ENCODE measurements at regions not wholly inside any gene's neighbourhood (a gene's known extent, or its start where the extent isn't known, plus 50 kb on each side); places are given as distances from the start of the nearest gene placed in this dataset.

GRCh38 chr15:39183164-39183881, 397.6 kb upstream of the THBS1 start:
- ATAC-seq (no peak), DNase-seq (no peak)

DNA sequence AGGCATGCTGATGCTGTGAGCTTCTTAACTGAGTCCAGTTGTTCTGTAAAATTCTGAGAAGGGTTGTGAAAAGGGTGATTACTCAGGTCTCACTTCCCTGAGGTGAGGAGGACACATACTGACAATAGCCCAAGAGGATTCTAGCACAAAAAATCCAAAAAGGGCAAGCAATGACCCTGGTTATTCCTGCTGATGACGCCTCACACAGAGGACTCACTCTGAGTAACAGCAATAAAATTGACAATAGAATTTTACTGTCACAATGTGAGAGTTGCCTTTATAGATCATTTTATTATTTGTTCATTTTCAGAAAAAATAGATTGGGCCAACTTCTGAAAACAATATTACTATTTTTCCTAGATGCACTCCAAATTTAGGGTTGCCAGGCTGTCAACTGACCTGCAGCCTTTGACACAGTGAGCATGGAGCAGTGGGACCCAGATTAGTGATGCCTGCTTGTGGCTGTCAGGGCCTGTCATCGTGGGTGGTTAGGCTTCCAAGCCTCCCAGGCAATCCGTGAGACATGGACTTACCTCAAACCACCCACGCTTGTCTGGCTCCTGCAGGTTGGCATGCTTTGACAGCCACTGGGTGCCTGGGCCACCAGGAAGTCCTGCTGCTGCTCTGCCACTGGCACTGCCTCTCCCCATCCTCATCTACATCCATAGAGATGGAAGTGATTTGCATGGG, 396.0 kb upstream of the THBS1 start:
- DNase-seq (no peak), ATAC-seq (no peak)

DNA sequence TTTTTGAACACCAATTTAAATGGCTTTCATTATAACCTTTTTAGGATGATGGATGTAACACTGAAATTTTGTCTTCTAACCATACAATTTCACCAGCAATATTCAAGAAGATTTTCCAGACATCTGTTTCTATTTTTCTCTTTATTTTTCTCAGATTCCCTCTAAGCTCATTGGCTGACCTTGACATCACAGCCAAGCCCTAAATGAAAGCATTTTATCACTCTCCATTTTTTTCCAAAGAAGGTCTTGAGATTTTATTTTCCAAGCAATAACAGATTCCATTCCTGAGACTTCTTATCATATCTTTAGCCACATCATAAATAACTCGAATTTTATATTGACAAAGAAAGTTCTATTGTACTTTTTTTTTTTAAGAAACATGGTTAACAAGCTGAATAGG, 392.6 kb upstream of the THBS1 start:
- no peak for DNase-seq

GRCh38 chr15:39188930-39189329, 391.9 kb upstream of the THBS1 start:
- ATAC-seq = no peak
- no peak for DNase-seq

More for the DNA sequence above, 392.6 kb upstream of the THBS1 start:
- ATAC-seq = no peak

DNA sequence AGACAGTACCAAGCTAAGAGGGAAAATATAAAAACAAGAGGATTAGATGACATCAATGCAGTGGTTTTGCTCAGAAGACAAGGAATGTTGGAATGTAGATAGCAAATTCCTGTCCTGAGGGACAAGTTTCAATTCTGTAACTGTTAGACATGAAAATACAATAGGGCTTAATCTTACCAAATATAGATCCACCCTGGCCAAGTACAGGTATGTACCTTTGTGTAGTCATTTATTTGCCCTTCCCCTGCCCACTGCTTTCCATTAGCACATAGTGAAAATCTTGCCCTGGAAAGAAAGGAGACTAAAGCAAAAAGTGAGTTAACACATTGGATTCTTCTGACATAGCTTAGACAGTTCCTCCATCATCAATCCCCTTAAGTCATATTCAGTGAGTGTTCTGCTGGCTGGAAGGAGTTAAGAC, 389.0 kb upstream of the THBS1 start:
- DNase-seq (no peak), ATAC-seq (no peak)

DNA sequence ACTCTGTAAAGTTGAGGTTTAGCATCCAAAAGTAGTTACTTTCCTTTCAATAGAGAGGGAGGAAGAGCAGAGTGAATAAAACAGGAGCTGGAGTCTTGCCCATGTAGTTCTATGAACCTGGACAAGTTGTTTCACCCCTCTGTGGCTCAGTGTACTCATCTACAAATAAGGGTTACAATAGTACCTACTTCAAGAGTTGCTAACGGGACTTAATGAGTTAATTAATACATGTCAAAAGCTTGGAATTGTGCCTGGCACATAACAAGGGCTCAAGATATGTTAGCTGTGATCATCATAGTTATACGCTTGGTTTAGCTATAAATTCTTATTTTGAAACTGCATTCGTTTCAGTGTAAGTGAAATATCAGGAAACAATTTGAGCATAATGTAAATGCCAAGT, 388.5 kb upstream of the THBS1 start:
- ATAC-seq = no peak
- DNase-seq = no peak

DNA sequence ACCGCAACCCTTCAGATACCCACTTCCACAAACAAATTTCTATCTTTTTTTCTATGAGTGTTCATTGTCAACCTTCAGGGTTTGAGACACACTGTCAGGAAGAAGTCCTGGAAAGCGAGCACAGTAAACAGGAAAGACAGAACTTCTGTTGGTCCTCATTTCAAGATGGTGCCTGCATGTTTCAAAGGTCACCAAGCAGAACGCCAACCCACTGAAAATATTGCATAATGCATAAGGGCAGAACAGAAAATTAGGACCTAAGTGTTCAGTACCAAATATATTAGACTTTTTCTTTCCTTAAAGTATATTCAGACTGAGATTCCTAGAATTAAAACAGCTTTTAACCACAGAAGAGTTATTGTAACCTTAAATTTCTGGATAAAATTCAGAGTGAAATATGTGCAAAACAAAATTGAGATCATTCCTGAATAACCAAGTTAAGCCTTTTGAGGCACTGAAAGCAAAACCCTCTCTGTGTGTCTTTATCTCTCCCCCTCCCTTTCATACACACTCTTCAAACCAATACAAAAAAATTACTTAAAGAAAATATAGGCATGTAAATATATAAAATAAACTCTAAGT, 387.8 kb upstream of the THBS1 start:
- DNase-seq = no peak

GRCh38 chr15:39193611-39194010, 387.3 kb upstream of the THBS1 start:
- DNase-seq (no peak), ATAC-seq (no peak)

More for the DNA sequence above, 387.8 kb upstream of the THBS1 start:
- ATAC-seq = no peak

GRCh38 chr15:39194106-39194830, 386.6 kb upstream of the THBS1 start:
- DNase-seq = no peak
- no peak for ATAC-seq

DNA sequence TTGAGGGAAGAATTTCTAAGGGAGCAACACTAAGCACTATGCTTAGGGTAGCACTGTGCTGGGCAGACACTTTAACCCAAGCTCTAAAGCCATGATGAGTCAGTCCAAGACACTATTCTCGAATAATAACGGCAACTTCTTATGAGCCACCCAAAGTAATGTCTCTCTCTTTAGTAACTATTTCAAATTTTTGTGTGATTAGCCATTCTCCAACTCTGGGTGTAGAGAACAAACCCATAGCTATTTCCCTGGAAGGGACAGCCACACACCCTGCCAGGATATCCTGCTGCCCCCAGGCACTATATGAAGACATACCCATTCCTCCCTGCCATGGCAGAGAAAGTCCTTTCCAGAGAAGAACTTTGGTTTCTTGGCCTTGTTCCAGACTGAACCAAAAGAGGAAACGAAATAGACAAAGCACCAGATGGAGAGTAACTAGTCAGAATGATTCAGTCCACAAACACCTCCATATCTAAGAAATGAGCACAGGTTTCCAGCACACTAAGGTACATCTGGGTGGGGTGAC, 384.9 kb upstream of the THBS1 start:
- ATAC-seq (no peak), DNase-seq (no peak)

DNA sequence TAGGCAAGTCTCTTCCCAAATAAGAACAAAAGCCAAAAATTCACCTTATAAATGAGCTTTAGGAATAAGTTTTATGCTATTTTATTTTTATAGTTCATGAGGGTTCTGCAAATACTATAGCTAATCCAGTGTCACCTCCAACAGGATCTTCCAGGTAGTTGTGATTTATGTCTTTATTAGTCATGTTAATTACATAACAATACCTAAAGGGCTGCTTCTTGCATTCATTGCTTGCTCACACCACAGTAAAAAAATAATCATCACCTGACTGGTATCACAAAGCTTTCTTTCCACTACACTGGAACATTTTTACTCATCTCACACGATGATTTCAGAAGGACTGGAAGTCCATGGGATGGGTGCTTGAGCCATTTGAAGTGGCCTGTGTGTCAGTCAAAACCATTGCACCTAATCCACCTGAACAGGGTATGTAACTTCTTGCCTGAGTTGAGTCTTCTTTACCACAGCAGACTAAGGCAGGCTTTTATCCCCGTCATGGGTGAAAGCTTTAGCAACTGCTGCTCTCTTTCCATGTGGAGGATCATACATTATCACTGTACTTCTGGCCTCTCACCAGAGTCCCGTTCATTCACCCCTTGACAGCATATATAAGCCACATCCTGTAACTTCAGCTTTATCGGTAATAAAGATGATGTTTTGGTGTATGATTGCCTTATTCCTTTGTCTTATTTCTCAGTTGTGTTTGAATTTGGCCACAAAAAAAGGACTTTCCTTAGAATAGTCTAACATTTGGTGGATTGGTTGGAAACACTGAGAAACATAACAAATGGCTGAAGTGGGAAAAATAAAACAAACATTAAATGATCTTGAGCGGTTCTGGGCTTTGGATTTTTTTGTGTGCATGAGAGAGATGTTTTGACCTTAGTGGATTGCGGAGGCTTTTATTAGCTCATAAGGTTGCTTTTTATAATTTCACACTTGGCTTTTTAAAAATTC, 382.6 kb upstream of the THBS1 start:
- ATAC-seq = no peak

GRCh38 chr15:39199076-39199475, 381.8 kb upstream of the THBS1 start:
- DNase-seq (no peak), ATAC-seq (no peak)

More for the DNA sequence above, 382.6 kb upstream of the THBS1 start:
- no peak for DNase-seq

GRCh38 chr15:39200586-39200985, 380.3 kb upstream of the THBS1 start:
- ATAC-seq = no peak

DNA sequence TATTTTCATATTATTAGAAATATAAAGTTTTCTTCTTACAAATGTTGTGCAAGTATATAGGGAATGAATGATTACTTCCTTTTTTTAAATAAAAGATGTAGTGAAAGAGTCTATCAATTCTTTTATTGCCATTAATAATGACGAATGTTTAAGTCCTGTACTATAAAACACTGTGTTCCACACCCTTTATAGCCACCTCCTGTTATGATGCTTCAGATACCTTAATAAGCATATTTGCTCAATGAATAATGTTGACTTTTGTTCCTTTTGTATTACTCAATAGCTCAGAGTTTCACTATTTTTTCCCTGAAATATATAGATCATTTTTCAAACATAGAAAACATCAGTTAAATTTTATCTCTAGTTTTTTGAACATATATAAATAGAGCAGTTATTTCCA, 378.2 kb upstream of the THBS1 start:
- DNase-seq (no peak), ATAC-seq (no peak)

More at GRCh38 chr15:39200586-39200985, 380.3 kb upstream of the THBS1 start:
- no peak for DNase-seq

DNA sequence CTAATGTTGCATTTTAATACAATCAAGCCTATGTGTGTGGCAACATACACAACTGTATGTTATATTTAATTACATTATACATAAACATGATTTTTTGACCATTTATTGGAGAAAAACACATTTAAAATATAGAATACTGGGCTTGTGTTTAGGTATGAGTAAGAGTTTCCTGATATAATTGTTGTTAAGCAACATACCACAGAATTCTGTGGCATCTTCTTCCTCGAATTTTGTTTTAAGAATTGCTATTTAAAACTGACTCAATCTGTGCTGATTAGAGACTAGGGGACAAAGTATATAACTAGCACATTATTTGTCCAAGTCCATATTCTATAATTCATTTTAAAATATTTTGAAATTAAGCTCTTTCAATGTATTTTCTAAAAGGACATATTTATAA, 376.8 kb upstream of the THBS1 start:
- DNase-seq (no peak), ATAC-seq (no peak)

DNA sequence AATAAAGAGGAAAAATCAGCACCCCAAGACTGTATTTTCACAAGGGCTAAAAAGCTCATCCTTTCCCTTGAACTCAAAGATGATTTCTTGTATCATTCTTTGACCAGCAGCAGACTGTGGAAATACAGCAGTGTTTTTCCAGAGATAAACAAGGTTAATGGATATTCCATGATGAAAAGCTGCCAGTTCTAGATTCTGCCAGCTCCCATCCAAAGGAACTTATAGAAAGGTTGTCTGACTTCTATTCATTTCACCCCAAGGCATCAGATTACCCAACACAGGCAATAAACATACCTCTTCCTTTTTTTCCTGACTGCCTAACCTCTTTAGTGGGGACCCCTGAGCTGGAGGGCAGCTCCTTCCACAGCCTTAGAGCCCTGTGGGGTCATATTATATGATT, 375.8 kb upstream of the THBS1 start:
- ATAC-seq (no peak), DNase-seq (no peak)

DNA sequence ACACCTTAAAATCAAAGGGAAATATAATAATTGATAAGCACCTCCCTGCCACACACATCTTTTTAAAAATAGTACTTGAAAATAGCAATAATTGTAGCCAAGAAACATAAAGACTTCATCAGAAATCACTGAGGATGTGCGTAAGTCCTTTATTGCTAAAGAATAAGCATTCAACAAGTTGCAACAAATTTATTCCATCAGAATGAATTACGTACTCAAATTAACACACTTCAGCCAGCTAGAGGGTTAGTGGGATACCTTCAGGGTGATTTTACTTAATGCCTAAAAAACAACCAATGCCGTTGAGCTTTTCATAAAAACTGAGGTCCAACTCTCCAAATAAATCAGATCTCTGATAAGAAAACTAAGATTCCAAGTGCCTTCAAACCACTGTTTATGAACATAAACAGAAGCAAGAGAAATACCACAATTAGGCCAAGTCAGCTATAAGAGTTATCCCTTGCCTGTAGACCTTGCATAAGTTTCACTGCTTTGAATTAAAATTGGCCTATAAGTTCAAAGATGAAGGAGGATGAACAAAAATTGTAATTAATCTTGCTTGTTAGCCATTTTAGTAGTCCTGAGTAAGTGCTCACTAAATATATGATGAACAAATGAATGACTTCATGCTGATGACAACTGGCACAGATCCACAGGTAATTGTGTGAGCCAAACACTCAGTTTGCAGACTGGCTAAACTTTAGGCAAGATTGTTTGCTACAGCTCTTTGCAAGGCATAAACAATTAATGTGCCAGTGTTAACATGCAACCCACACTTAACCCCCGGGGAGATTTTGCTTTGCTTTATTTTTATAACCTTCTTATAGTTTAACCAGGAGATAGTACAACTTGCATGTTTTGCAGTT, 375.1 kb upstream of the THBS1 start:
- ATAC-seq (no peak), DNase-seq (no peak)

DNA sequence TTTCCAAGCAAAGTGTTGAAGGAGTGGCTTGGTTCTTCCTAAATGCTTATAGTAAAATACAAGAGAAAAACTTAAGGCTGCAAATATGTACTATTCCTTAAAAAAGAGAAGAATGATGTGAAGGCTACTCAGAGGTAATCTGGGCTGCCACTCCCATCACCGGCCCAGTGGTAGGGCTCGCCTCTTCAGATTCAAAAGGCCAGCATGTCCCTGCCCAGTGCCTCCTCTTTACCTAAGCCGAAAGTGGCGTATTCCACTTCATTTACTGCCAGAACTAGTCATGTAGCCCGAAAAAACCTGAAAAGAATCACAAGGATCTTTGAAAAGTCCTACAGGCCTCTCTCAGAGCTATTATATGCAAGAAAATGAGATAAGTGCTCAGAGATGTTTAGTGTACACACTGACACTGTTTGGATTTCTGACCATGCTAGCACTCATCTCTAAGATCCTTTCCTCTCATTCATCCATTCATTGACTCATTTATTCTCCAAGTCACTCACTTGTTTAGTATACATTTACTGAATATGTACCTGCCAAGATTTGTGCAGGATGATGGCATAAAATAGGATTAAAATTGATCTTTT, 373.3 kb upstream of the THBS1 start:
- ATAC-seq (no peak), DNase-seq (no peak)

GRCh38 chr15:39208187-39208586, 372.7 kb upstream of the THBS1 start:
- ATAC-seq = no peak
- DNase-seq = no peak
